DND-41 (cell line): ENCODE measurements at regions not wholly inside any gene's neighbourhood (a gene's known extent, or its start where the extent isn't known, plus 50 kb on each side); places are given as distances from the start of the nearest gene placed in this dataset.

Experiments
- CTCF ChIP-seq: IDR thresholded peaks from 2 replicates; pipeline ENCODE4 v1.5.1; 2012; ENCODE audit warnings: borderline replicate concordance, low read length, moderate library complexity, mild to moderate bottlenecking; ENCODE audit not compliant: poor library complexity, severe bottlenecking; ENCODE audit errors: extremely low read depth
- EZH2 ChIP-seq: IDR thresholded peaks from 3 replicates; pipeline ENCODE4 v1.6.1; 2012; ENCODE audit warnings: borderline replicate concordance, low read depth, mild to moderate bottlenecking, moderate library complexity, low read length, inconsistent platforms; ENCODE audit not compliant: severe bottlenecking

GRCh38 chr9:25442526-25442925 is 235.7 kb downstream of the TUSC1 start:
- TF ChIP-seq CTCF, result no peak
- TF ChIP-seq EZH2, result no peak
